ENCODE measurements at regions not wholly inside any gene's neighbourhood (a gene's known extent, or its start where the extent isn't known, plus 50 kb on each side); places are given as distances from the start of the nearest gene placed in this dataset.

DNA sequence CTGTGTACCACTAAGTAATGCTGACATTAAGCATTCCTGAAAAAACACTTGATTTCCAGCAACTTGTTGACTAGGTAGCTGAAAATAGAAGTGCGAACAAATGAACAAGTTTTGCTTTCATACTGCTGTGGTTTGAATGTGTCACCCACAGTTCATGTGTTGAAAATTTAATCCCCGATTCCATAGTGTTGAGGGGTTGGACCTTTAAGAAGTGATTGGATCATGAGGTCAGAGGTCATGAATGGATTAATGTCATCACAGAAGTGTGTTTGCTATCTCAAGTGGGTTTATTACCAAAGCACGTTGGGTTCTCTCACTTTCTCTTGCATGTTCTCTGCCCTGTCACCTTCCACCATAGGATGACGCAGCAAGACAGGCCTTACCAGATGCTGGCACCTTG is 568.5 kb downstream of the UTRN start:
- ChIA-PET POLR2A (ENCODE audit: partially characterized antibody) (no interaction called here), CTCF (ENCODE audit: partially characterized antibody) (no interaction called here)
- no peak overlapping the region for H3K4me2 ChIP-seq (ENCODE audit: insufficient read depth in 1 of 2, low read depth in 2 of 2, low read length in 2 of 2)
- no peaks in the 10 kb centered on the region for H4K20me1 ChIP-seq (replicated peaks in 1 of 2; ENCODE audit: control insufficient read depth in 1 of 2, insufficient read depth in 2 of 2, low read length in 2 of 2)
- no peaks in the 10 kb centered on the region for H3K9me3 ChIP-seq (ENCODE audit: insufficient read depth in 2 of 2, low read depth in 1 of 2, low read length in 1 of 2)
- H3K4me1 ChIP-seq (replicated peaks in 1 of 4; ENCODE audit: control insufficient read depth in 3 of 4, insufficient read depth in 4 of 4, low read length in 3 of 4) = peaks cover 0 to 3% (median 0%) of the 10 kb centered on the region in 4 experiments; a peak in 1 of 7 replicates
- no peak overlapping the region for H3K23ac ChIP-seq (ENCODE audit: insufficient read length)
- FAIRE-seq = no peak
- H3K4ac ChIP-seq (replicated peaks; ENCODE audit: insufficient read length, low read depth, low read length) = no peak overlapping the region
- no peak overlapping the region for H4K8ac ChIP-seq (ENCODE audit: extremely low read depth, insufficient read depth, low read length)
- H2BK5ac ChIP-seq (ENCODE audit: low read depth, low read length) = no peak overlapping the region
- no peak overlapping the region for H2BK120ac ChIP-seq (replicated peaks; ENCODE audit: low read depth, low read length)
- no peak overlapping the region for H2BK15ac ChIP-seq (ENCODE audit: low read length)
- no peaks in the 10 kb centered on the region for H3K79me2 ChIP-seq (ENCODE audit: control insufficient read depth in 1 of 2, insufficient read depth in 2 of 2, low read length in 2 of 2)
- no peaks in the 10 kb centered on the region for H3K27me3 ChIP-seq (replicated peaks in 1 of 4; ENCODE audit: control insufficient read depth in 3 of 4, extremely low read depth in 1 of 4, insufficient read depth in 3 of 4, low read length in 3 of 4)
- no peak overlapping the region for H2BK20ac ChIP-seq (ENCODE audit: low read length)
- H2AFZ ChIP-seq (ENCODE audit: low read length) = no peak overlapping the region
- no peak overlapping the region for H3K18ac ChIP-seq (ENCODE audit: extremely low read depth, low read length)
- no peak overlapping the region for H2AK5ac ChIP-seq (ENCODE audit: low read depth, low read length)
- peaks cover 2 to 12% (median 4%) of the 10 kb centered on the region in 4 experiments; a peak in 4 of 8 replicates for H3K36me3 ChIP-seq (ENCODE audit: control insufficient read depth in 2 of 4, insufficient read depth in 4 of 4, low read length in 3 of 4)
- no peaks in the 10 kb centered on the region for H3K79me1 ChIP-seq (ENCODE audit: low read depth, low read length)
- H4K91ac ChIP-seq (replicated peaks; ENCODE audit: insufficient read length, low read length) = no peak overlapping the region
- no peak overlapping the region for H2BK12ac ChIP-seq (ENCODE audit: low read depth, low read length)
- no peak overlapping the region for H3K14ac ChIP-seq (ENCODE audit: insufficient read length)
- H3K56ac ChIP-seq (replicated peaks; ENCODE audit: insufficient read length, low read depth, low read length) = no peak overlapping the region
- H3K27ac ChIP-seq (ENCODE audit: low read depth, low read length) = no peak overlapping the region
- no peak overlapping the region for H3K4me3 ChIP-seq (ENCODE audit: extremely low read depth in 1 of 4, insufficient read depth in 2 of 4, low read depth in 3 of 4, low read length in 4 of 4)
- DNase-seq (ENCODE audit: low read depth in 1 of 2, low spot score in 2 of 2) = no peak
- 90% methylated on average over 4 of the region's 4 CpGs; no CpG with 5 or more reads in 1 of the 2 experiments for WGBS, 2 experiments (ENCODE audit: extremely low coverage in 1 of 2, insufficient coverage in 1 of 2, insufficient read length in 1 of 2, insufficient replicate concordance in 2 of 2, low coverage in 1 of 2, low lambda C conversion rate in 2 of 2, missing lambda C conversion rate in 1 of 2)
- H3K9ac ChIP-seq (replicated peaks in 1 of 4; ENCODE audit: extremely low read depth in 1 of 4, low read depth in 3 of 4, low read length in 3 of 4) = no peak overlapping the region
- H3K23me2 ChIP-seq (ENCODE audit: low read depth, low read length) = 0 out of 2 replicates have a peak, but pooled peaks cover 1% of the 10 kb centered on the region
- no peak overlapping the region for H4K5ac ChIP-seq (ENCODE audit: insufficient read length, low read depth, low read length)
- no peak for TF ChIP-seq CEBPB (IDR thresholded peaks at IDR 0.05; ENCODE audit: low read depth, low read length)
- no peak for TF ChIP-seq PHF8 (conservative IDR thresholded peaks at IDR 0.05; ENCODE audit: low read depth, low read length)

Data from H1 (cell line).